ENCODE measurements at regions not wholly inside any gene's neighbourhood (a gene's known extent, or its start where the extent isn't known, plus 50 kb on each side); places are given as distances from the start of the nearest gene placed in this dataset.
"Not testable (repeated sequence)": the region's sequence is repeated elsewhere in the genome, so short reads cannot be mapped to it uniquely, and the experiment has no call there.

DNA sequence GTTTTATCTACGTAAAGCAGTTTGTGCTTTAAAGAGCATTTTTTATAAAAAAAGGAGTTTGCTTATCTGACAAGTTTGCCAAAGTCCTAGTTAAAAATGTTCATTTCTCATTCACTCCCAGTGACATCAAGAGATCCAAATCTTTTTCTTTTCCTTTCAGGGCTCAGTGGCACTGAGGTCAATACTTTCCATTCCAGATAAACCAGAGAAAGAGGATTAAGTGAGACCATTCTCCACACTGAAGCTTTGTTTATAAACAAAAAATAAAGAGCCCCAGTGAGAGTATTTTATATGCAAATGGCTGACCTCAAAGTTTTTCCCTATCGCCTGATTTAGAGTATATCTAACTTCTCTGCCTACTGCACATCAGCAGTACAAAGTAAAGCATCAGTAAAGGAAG lies 199.8 kb downstream of the ALG10B start:
- Histone ChIP-seq H3K9me3 (ENCODE audit: control insufficient read depth, low read length) (no peaks in the 10 kb centered on the region), H3K36me3 (ENCODE audit: control insufficient read depth, insufficient read depth, low read length) (no peaks in the 10 kb centered on the region), H3K4me3 (ENCODE audit: extremely low read depth, insufficient read depth, low read length, poor library complexity, severe bottlenecking) (no peak overlapping the region), H3K4me1 (ENCODE audit: control insufficient read depth, insufficient read depth, low read length, poor library complexity, severe bottlenecking) (no peaks in the 10 kb centered on the region), H3K27ac (ENCODE audit: low read depth, low read length, severe bottlenecking) (peak overlapping the region; percentile 0)
- 40% methylated on average over 1 of the region's 2 CpGs; no CpG with 5 or more reads in 1 of the 2 experiments for WGBS, 2 experiments (ENCODE audit: insufficient coverage in 2 of 2)

DNA sequence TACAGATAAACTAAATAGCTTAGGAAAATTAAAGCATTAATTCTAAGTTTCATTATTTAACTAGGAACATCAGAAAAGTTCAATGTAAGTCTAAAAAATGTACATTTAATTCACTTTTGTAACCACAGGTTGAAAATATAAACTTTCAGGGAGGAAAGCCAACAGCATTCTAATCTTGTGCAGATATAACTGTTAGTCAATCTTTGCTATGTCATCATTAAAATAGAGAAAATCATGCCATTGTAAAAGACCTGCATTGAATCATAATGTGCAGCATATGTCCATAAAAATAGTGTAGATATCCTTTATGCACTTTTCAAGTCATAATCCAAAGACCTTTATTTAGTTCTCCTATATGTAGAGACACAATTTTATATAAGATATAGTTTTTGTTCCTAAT lies 207.3 kb downstream of the ALG10B start:
- Histone ChIP-seq H3K9me3 (ENCODE audit: control insufficient read depth, low read length) (no peaks in the 10 kb centered on the region), H3K27ac (ENCODE audit: low read depth, low read length, severe bottlenecking) (no peak overlapping the region), H3K36me3 (ENCODE audit: control insufficient read depth, insufficient read depth, low read length) (no peaks in the 10 kb centered on the region), H3K4me1 (ENCODE audit: control insufficient read depth, insufficient read depth, low read length, poor library complexity, severe bottlenecking) (no peaks in the 10 kb centered on the region), H3K4me3 (ENCODE audit: extremely low read depth, insufficient read depth, low read length, poor library complexity, severe bottlenecking) (no peak overlapping the region)

DNA sequence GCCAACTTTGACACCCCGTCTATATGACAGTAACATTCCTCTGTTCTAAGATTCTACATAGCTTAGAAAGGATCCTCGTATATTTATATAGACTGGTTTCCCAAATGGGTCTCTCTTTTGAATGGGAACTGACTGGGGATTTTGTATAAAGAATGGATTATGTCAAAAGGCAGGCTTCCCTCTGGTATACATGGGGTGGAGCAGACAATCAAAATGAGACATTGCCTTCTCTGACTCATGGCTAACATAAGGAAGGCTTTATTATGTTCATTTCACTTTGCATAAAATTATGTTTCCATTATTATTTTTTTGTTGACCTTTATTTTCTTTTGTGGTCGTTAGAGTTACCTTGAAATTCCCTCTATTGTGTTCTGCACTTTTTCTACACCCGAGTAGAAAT lies 211.1 kb downstream of the ALG10B start:
- H3K36me3 ChIP-seq (ENCODE audit: control insufficient read depth, insufficient read depth, low read length): no peaks in the 10 kb centered on the region
- H3K9me3 ChIP-seq (ENCODE audit: control insufficient read depth, low read length): no peaks in the 10 kb centered on the region
- no peak overlapping the region for H3K4me3 ChIP-seq (ENCODE audit: extremely low read depth, insufficient read depth, low read length, poor library complexity, severe bottlenecking)
- no peaks in the 10 kb centered on the region for H3K4me1 ChIP-seq (ENCODE audit: control insufficient read depth, insufficient read depth, low read length, poor library complexity, severe bottlenecking)
- 80% methylated on average over 1 of the region's 4 CpGs; no CpG with 5 or more reads in 1 of the 2 experiments for WGBS, 2 experiments (ENCODE audit: insufficient coverage in 2 of 2)
- no peak overlapping the region for H3K27ac ChIP-seq (ENCODE audit: low read depth, low read length, severe bottlenecking)

DNA sequence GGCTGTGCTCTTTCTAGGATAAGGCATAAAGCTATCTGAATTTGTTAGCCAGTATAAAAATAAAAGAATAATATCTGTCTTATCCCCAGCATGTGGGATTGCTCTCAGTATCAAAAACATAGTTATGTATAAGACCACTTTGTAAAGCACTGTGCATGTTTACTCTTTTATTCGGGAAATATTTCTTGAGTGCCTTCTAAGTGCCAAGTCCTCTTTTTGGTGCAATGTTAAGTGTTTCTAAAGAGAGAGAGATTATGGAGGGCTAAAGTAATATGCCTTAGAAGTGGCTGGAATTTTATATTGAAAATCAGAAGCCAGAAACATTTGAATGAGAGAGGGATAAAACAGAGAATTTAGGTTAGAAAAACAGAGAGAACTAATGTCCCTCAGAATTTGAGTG lies 212.0 kb downstream of the ALG10B start:
- H3K9me3 ChIP-seq (ENCODE audit: control insufficient read depth, low read length): no peaks in the 10 kb centered on the region
- 60 to 89% methylated on average over 1 of the region's 1 CpG for WGBS, 2 experiments (ENCODE audit: insufficient coverage in 2 of 2)
- H3K4me3 ChIP-seq (ENCODE audit: extremely low read depth, insufficient read depth, low read length, poor library complexity, severe bottlenecking): no peak overlapping the region
- H3K4me1 ChIP-seq (ENCODE audit: control insufficient read depth, insufficient read depth, low read length, poor library complexity, severe bottlenecking): no peaks in the 10 kb centered on the region
- no peaks in the 10 kb centered on the region for H3K36me3 ChIP-seq (ENCODE audit: control insufficient read depth, insufficient read depth, low read length)
- H3K27ac ChIP-seq (ENCODE audit: low read depth, low read length, severe bottlenecking): no peak overlapping the region

DNA sequence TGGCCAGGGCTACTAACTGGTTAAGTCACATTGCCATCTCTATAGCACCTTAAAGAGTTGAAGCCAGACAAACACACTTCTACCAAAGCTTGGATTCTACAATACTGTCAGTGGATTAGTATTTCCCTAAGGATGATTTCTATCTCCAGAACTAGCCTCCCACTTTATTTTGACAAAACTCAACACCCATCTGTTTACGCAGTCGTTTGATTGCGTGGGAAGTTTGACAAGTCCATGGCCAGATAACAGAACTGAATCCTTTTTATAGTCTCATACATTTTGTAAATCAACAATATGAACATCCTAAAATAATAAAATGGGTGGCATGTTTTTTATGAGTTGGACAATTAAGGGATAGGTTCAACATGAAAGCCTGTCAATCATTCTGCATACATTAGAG lies 212.7 kb downstream of the ALG10B start:
- not testable (repeated sequence) for H3K9me3 ChIP-seq (ENCODE audit: control insufficient read depth, low read length); H3K36me3 ChIP-seq (ENCODE audit: control insufficient read depth, insufficient read depth, low read length); H3K4me1 ChIP-seq (ENCODE audit: control insufficient read depth, insufficient read depth, low read length, poor library complexity, severe bottlenecking); H3K4me3 ChIP-seq (ENCODE audit: extremely low read depth, insufficient read depth, low read length, poor library complexity, severe bottlenecking); H3K27ac ChIP-seq (ENCODE audit: low read depth, low read length, severe bottlenecking)
- WGBS, 2 experiments (ENCODE audit: insufficient coverage in 2 of 2): 100% methylated on average over 3 of the region's 3 CpGs; no CpG with 5 or more reads in 1 of the 2 experiments

DNA sequence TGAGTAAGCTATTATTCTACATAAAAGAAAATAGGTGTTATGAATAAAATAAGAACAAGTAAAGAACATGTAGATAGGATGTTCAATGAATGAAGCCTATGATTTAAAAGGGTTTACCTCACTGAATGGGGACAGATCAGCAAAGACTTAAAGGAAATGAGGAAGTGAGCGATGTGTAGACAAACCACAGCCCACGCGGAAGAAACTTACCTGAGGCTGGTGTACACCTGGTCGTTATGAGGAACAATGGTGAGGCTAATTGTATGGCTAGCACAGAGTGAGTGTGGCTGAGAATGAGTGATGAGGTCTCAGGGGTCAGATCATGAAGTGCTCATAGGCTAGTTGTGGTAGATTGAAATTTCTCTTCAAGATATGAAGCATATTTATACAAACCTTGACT lies 221.7 kb downstream of the ALG10B start:
- Histone ChIP-seq H3K9me3 (ENCODE audit: control insufficient read depth, low read length) (no peaks in the 10 kb centered on the region), H3K36me3 (ENCODE audit: control insufficient read depth, insufficient read depth, low read length) (no peaks in the 10 kb centered on the region), H3K4me3 (ENCODE audit: extremely low read depth, insufficient read depth, low read length, poor library complexity, severe bottlenecking) (no peak overlapping the region), H3K27ac (ENCODE audit: low read depth, low read length, severe bottlenecking) (no peak overlapping the region), H3K4me1 (ENCODE audit: control insufficient read depth, insufficient read depth, low read length, poor library complexity, severe bottlenecking) (no peaks in the 10 kb centered on the region)
- WGBS, 2 experiments (ENCODE audit: insufficient coverage in 2 of 2): 62 to 75% methylated on average over 4 of the region's 4 CpGs

DNA sequence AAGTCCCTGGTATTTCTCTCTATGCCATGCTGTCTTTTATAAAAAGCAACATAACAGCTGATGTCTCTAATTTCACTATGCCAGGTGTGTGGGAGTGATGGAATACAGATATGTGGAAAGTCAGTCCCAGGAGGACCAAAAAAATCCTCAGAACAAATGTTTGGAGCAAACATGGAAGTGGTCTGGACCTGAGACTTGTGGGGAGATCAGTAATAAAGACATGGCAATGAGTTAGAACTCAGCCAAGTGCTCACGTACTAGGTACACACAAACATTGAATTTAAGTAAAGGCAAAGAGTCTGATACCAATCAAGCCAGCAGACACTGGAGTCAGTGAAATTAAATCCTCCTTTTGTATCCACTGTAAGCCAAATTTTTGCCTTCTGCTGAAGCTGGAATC lies 223.6 kb downstream of the ALG10B start:
- no peak overlapping the region for H3K27ac ChIP-seq (ENCODE audit: low read depth, low read length, severe bottlenecking)
- no peaks in the 10 kb centered on the region for H3K9me3 ChIP-seq (ENCODE audit: control insufficient read depth, low read length)
- no CpG with 5 or more reads among the region's 1 CpG for WGBS, 2 experiments (ENCODE audit: insufficient coverage in 2 of 2)

DNA sequence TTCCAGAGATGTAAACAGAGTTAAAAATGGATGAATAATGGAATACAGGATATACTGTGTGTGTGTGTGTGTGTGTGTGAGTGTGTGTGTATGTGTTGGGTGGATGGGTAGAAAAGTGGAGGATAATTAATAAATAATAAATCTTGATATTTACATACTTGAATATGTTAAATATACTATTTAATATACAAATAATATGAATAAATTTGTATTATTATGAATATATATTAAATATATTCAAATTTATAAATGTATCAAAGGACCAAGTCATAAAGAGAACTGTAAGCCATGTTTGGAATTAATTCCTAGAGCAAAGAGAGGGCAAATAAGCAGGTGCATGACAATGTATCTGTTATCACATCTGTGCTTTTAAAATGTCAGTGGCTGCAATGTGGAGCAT lies 225.3 kb downstream of the ALG10B start:
- H3K9me3 ChIP-seq (ENCODE audit: control insufficient read depth, low read length): no peaks in the 10 kb centered on the region
- no peak overlapping the region for H3K4me3 ChIP-seq (ENCODE audit: extremely low read depth, insufficient read depth, low read length, poor library complexity, severe bottlenecking)
- H3K27ac ChIP-seq (ENCODE audit: low read depth, low read length, severe bottlenecking): no peak overlapping the region
- no peaks in the 10 kb centered on the region for H3K4me1 ChIP-seq (ENCODE audit: control insufficient read depth, insufficient read depth, low read length, poor library complexity, severe bottlenecking)
- H3K36me3 ChIP-seq (ENCODE audit: control insufficient read depth, insufficient read depth, low read length): no peaks in the 10 kb centered on the region

More for the DNA sequence above, 223.6 kb downstream of the ALG10B start:
- Histone ChIP-seq H3K36me3 (ENCODE audit: control insufficient read depth, insufficient read depth, low read length) (no peaks in the 10 kb centered on the region), H3K4me3 (ENCODE audit: extremely low read depth, insufficient read depth, low read length, poor library complexity, severe bottlenecking) (no peak overlapping the region), H3K4me1 (ENCODE audit: control insufficient read depth, insufficient read depth, low read length, poor library complexity, severe bottlenecking) (no peaks in the 10 kb centered on the region)

DNA sequence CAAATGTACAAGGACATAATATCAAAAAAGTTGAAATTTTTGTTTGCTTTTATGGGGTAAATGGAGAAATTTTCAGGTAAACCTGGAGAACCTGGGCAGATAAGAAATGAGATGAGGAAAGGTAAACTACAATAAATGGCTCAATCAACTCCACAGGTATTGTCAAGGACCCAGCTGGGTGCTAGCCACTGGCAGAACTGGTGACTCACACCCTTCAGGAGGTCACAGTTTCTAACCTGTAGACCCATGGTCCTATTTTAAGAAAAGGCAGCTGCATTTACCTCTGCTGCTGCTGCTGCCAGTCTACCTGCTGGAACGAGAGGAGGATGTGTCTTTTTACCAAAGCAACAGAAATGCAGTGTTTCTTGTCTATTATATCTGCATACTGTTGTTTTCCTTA lies 226.6 kb downstream of the ALG10B start:
- H3K27ac ChIP-seq (ENCODE audit: low read depth, low read length, severe bottlenecking): no peak overlapping the region
- 67% methylated on average over 1 of the region's 1 CpG; no CpG with 5 or more reads in 1 of the 2 experiments for whole genome bisulfite sequencing, 2 experiments (ENCODE audit: insufficient coverage in 2 of 2)
- H3K36me3 ChIP-seq (ENCODE audit: control insufficient read depth, insufficient read depth, low read length): no peaks in the 10 kb centered on the region
- H3K9me3 ChIP-seq (ENCODE audit: control insufficient read depth, low read length): no peaks in the 10 kb centered on the region
- no peaks in the 10 kb centered on the region for H3K4me1 ChIP-seq (ENCODE audit: control insufficient read depth, insufficient read depth, low read length, poor library complexity, severe bottlenecking)
- no peak overlapping the region for H3K4me3 ChIP-seq (ENCODE audit: extremely low read depth, insufficient read depth, low read length, poor library complexity, severe bottlenecking)

DNA sequence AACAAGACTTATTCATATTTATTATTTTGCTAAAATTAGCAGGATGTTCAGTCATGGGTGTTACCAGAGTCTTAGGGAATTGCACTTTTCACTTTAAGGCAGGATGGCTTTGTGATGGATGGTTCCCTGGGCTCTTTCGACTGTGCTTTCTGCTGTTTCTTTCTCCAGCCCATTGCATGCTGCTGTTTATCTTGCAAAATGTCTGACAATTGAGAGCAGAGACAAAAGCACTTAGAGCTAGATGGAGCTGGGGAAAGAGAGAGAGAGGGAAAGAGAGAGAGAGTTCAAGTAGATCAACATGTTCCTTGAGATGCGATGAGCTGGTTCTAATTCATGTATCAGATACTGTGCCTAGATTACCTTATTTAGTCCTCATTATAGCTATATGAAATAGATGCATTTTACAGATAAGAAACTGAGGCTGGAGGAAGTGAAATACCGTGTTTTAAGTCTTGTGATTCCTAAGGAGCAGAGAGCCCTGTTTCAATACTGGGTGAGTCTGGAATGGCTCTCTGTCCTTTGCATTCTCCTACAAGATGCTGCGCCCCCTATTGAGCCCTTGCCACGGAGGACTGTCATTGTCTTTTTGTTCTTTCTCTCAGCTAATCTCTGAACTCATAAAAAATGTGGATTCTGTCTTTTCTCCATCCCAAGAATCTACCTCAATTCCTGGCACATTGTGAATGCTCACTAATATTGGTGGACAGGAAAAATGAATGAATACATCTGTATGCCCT lies 227.9 kb downstream of the ALG10B start:
- Histone ChIP-seq H3K4me3 (ENCODE audit: extremely low read depth, insufficient read depth, low read length, poor library complexity, severe bottlenecking) (no peak overlapping the region), H3K27ac (ENCODE audit: low read depth, low read length, severe bottlenecking) (no peak overlapping the region), H3K9me3 (ENCODE audit: control insufficient read depth, low read length) (no peaks in the 10 kb centered on the region), H3K36me3 (ENCODE audit: control insufficient read depth, insufficient read depth, low read length) (no peaks in the 10 kb centered on the region), H3K4me1 (ENCODE audit: control insufficient read depth, insufficient read depth, low read length, poor library complexity, severe bottlenecking) (no peaks in the 10 kb centered on the region)
- 25 to 50% methylated on average over 3 of the region's 5 CpGs for WGBS, 2 experiments (ENCODE audit: insufficient coverage in 2 of 2)

DNA sequence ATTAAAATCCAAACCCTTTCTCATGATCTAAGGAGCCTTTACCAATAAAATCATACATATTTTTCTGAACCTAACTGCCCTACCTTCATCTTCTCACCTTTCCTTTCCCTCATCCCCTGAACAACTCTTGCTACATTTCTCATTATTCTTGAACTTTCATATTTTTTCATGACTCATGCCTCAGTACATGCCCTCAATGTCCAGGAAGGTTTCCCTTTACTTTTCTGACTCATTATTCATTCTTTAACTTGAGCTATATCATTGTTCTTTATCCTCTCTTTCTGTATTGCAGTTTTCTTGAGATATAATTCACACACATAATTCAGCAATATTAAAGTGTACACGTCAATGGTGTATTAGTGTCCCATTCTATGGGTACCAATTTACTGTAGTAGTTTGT lies 231.0 kb downstream of the ALG10B start:
- WGBS, 2 experiments (ENCODE audit: insufficient coverage in 2 of 2): no CpG with 5 or more reads among the region's 1 CpG
- Histone ChIP-seq H3K4me3 (ENCODE audit: extremely low read depth, insufficient read depth, low read length, poor library complexity, severe bottlenecking) (no peak overlapping the region), H3K36me3 (ENCODE audit: control insufficient read depth, insufficient read depth, low read length) (no peaks in the 10 kb centered on the region), H3K27ac (ENCODE audit: low read depth, low read length, severe bottlenecking) (no peak overlapping the region), H3K4me1 (ENCODE audit: control insufficient read depth, insufficient read depth, low read length, poor library complexity, severe bottlenecking) (no peaks in the 10 kb centered on the region), H3K9me3 (ENCODE audit: control insufficient read depth, low read length) (no peaks in the 10 kb centered on the region)

All from mesodermal cell (in vitro differentiated cells).